Esophagus muscularis mucosa (tissue), 2 donors: ENCODE measurements at regions not wholly inside any gene's neighbourhood (a gene's known extent, or its start where the extent isn't known, plus 50 kb on each side); places are given as distances from the start of the nearest gene placed in this dataset.

ENCODE experiments used
- EP300 ChIP-seq: sonication (generic); formaldehyde crosslinking; IDR thresholded peaks from one replicate; pipeline ENCODE4 v1.6.1; 2017; ENCODE audit warnings: antibody characterized with exemption
- POLR2A ChIP-seq: fragments of 450-650 bp; IDR thresholded peaks from one replicate; pipeline ENCODE4 v1.6.1; 2017; ENCODE audit warnings: antibody characterized with exemption, moderate library complexity, mild to moderate bottlenecking, low read depth

DNA sequence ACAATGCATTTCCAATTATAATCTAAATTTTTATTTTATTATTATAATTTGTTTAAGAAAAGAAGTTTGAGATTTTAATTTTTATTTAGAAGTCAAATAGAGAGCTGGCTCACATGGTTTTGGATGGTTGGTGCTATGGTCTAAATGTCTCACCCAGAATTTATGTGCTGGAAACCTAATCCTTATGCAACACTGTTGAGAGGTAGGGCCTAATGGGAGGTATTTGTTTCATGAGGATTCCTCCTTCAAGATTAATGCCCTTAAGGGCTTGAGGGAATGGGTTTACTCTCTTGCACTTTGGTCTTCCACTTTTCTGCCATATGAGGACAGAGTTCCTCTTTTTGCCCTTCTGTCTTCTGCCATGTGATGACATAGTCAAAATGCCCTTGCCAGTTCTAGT is 960.5 kb upstream of the IGFBP7 start:
- TF ChIP-seq EP300: no peak
- TF ChIP-seq POLR2A: no peak
